Activated CD8-positive, alpha-beta memory T cell treated with anti-CD3 and anti-CD28 coated beads, Interleukin-2, amount 10 ng/mL, durations not matched to agents 7 days and 5 days (primary cell): ENCODE measurements at regions not wholly inside any gene's neighbourhood (a gene's known extent, or its start where the extent isn't known, plus 50 kb on each side); places are given as distances from the start of the nearest gene placed in this dataset.
A peak's percentile ranks its signal among the peaks of the same experiment; 100 is the strongest.
"Not testable (repeated sequence)": the region's sequence is repeated elsewhere in the genome, so short reads cannot be mapped to it uniquely, and the experiment has no call there.

Experiments
- ATAC-seq: fragments of 150-1000 bp; cut with Tn5 transposase; one replicate; pipeline ENCODE4 v1.10.0; 2021; ENCODE audit warnings: moderate library complexity
- CTCF ChIA-PET: fragments of 350-600 bp; sonication (Branson Sonifier 250); formaldehyde crosslinking; loops from one replicate; lab custom pipeline; 2021; ENCODE audit warnings: antibody characterized with exemption; lab: Charles Lee
- DNase-seq: peaks from one replicate; pipeline ENCODE4 v3.0.0-alpha.2; 2020
- H3K27ac Mint-ChIP-seq: one replicate; pipeline ENCODE4 v1.8.0; 2021; ENCODE audit warnings: mild to moderate bottlenecking, mixed read lengths
- H3K27me3 Mint-ChIP-seq: one replicate; pipeline ENCODE4 v1.8.0; 2021; ENCODE audit warnings: mixed read lengths
- H3K36me3 Mint-ChIP-seq: one replicate; pipeline ENCODE4 v1.8.0; 2021; ENCODE audit warnings: mild to moderate bottlenecking, mixed read lengths
- H3K4me1 Mint-ChIP-seq: one replicate; pipeline ENCODE4 v1.8.0; 2021; ENCODE audit warnings: mixed read lengths
- H3K4me3 Mint-ChIP-seq: one replicate; pipeline ENCODE4 v1.8.0; 2021; ENCODE audit warnings: mild to moderate bottlenecking, moderate library complexity, mixed read lengths
- H3K9me3 Mint-ChIP-seq: one replicate; pipeline ENCODE4 v1.8.0; 2022; ENCODE audit warnings: low read depth, mixed read lengths

DNA sequence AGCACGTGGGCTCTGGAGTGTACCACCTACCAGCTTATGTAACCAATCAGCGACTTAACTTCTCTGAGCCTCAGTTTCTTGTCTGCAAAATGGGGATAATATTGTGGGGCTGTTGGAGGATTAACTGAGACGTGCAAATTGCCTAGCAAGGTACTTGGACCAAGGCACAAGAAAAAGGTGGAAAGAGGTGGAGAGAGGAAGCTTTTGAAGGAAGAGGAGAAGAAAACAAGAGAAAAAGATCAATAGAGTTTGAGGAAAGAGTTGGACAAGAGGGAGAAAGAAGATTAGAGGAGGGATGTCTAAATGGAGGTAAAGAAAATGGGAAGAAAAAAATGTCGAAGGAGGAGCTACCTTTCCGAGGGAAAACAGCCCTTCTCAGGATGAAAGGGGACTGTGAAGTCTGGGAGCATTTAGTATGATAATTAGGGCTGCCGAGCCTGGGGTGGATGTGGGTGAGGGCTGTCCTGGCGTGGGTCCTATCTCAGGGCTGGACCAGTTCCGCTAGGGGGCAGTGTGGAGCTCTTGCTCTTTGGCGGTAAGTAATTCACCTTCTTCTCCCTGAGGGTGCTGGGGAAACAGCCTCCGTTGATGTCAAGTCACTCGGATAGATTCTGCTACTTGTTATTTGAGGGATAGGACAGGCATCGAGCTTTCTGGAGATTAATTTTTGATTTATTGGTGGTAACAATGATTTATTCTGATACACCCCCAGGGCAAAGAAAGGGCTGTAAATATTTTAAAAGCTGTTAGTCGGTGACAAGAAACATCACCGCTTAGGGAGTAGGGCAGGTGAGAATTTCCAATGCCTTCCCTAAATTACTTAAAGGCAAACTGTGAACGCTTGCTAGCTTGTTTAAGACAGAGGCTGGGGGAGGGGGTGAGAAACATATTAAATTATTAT lies 79.0 kb upstream of the NFASC start:
- Mint-ChIP-seq H3K9me3 (no peaks in the 10 kb centered on the region), H3K27me3 (peaks cover 42% of the 10 kb centered on the region), H3K36me3 (no peaks in the 10 kb centered on the region), H3K4me3 (no peak overlapping the region), H3K4me1 (no peaks in the 10 kb centered on the region), H3K27ac (no peak overlapping the region)
- peak; percentile 85 for DNase-seq
- ATAC-seq = peak; percentile 67
- CTCF ChIA-PET = interaction anchor here (0.6 to 8.1 kb wide), 31 partner anchors 11 to 696 kb away, joined by 3 to 123 read pairs (median 4); no protein-coding TSS in a partner anchor

DNA sequence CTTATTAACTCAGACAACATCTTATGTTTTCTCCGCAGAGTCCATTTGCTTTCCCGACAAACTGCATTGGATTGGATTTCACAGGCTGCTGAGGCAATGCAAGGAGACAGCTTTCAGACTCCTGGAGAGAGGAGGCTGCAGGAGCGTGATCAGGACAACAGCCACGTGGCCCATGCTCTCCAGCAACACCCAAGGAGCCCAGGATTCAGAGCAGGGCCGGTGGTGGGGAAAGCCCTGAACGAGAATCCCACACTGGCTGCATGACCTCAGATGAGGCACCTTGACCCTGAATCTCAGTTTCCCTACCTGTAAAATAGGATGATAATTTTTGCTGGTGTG lies 78.3 kb upstream of the NFASC start:
- DNase-seq = no peak
- Mint-ChIP-seq H3K9me3 (no peaks in the 10 kb centered on the region), H3K36me3 (no peaks in the 10 kb centered on the region), H3K4me1 (no peaks in the 10 kb centered on the region), H3K27me3 (peaks cover 38% of the 10 kb centered on the region), H3K27ac (no peak overlapping the region), H3K4me3 (no peak overlapping the region)
- CTCF ChIA-PET = interaction anchor here (0.6 to 8.1 kb wide), 29 partner anchors 11 to 697 kb away, joined by 3 to 123 read pairs (median 4); no protein-coding TSS in a partner anchor
- no peak for ATAC-seq

DNA sequence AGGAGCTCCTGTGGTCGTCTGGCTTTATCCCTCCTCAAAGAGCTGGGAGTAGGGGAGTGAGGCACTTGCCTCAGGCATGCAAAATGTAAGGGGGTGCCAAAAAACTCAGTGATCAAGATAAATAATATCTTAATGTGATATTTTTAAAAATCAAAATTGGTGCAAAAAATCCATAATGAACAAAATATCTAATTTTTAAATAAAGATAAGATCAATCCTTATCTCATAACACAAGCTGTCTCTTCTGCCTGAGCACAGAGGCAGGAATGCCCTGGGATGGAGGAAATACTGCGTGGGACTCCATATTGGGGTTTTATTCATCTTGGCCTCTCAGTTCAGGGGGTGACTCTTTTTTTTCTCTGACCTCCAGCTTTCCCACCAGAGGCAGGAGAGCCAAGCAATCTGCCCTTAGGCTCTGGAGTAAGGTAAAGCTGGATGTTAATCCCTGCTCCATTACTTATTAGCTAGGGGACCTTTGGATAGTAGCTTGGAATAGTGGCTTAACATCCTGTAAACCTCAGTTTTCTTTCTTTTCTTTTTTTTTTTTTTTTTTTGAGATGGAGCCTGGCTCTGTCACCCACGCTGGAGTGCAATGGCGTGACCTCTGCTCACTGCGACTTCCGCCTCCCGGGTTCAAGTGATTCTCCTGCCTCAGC lies 77.3 kb upstream of the NFASC start:
- no peaks in the 10 kb centered on the region for H3K36me3 Mint-ChIP-seq
- H3K27me3 Mint-ChIP-seq = peaks cover 30% of the 10 kb centered on the region
- CTCF ChIA-PET = interaction anchor here (0.6 to 8.1 kb wide), 9 partner anchors 9 to 248 kb away, joined by 3 to 123 read pairs (median 6); no protein-coding TSS in a partner anchor
- ATAC-seq (no peak), DNase-seq (no peak)
- H3K9me3 Mint-ChIP-seq = no peaks in the 10 kb centered on the region
- H3K4me1 Mint-ChIP-seq = no peaks in the 10 kb centered on the region
- no peak overlapping the region for H3K27ac Mint-ChIP-seq
- H3K4me3 Mint-ChIP-seq = no peak overlapping the region

DNA sequence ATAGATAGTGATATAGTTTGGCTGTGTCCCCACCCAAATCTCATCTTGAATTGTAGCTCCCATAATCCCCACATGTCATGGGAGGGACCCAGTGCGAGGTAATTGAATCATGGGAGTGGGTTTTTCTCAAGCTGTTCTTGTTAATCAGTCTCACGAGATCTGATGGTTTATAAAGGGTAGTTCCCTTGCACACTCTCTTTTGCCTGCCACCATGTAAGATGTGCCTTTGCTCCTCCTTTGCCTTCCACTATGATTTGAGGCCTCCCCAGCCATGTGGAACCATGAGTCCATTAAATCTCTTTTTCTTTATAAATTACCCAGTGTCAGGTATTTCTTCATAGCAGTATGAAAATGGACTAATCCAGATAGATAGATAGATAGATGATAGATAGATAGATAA lies 73.8 kb upstream of the NFASC start:
- not testable (repeated sequence) for H3K9me3 Mint-ChIP-seq, H3K4me1 Mint-ChIP-seq, H3K36me3 Mint-ChIP-seq, H3K27me3 Mint-ChIP-seq, H3K4me3 Mint-ChIP-seq, ATAC-seq, H3K27ac Mint-ChIP-seq, DNase-seq
- CTCF ChIA-PET = interaction anchor here (1.3 to 8.1 kb wide), 2 partner anchors 11 to 33 kb away, joined by 3 to 123 read pairs; no protein-coding TSS in a partner anchor

DNA sequence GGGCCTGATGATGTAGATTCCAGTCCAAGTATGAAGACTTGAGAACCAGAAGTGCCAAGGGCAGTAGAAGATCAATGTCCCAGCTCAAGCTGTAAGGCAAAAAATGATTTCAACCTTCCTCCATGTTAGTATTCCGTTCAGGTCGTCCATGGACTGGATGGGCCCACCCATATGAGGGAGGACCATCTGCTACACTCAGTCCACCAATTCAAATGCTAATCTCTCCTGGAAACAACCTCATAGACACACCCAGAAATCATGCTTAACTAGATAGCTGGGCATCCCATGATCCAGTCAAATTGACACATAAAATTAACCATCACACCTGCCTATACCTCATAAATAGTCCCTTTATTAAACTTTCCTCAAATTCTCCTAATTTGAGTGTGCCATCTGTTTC lies 73.3 kb upstream of the NFASC start:
- Mint-ChIP-seq H3K4me3 (no peak overlapping the region), H3K27me3 (peaks cover 8% of the 10 kb centered on the region), H3K4me1 (peaks cover 1% of the 10 kb centered on the region), H3K9me3 (no peaks in the 10 kb centered on the region), H3K27ac (no peak overlapping the region), H3K36me3 (no peaks in the 10 kb centered on the region)
- DNase-seq (no peak), ATAC-seq (no peak)
- CTCF ChIA-PET = interaction anchor here (1.3 to 8.1 kb wide), 3 partner anchors 11 to 232 kb away, joined by 3 to 123 read pairs (median 6); no protein-coding TSS in a partner anchor

DNA sequence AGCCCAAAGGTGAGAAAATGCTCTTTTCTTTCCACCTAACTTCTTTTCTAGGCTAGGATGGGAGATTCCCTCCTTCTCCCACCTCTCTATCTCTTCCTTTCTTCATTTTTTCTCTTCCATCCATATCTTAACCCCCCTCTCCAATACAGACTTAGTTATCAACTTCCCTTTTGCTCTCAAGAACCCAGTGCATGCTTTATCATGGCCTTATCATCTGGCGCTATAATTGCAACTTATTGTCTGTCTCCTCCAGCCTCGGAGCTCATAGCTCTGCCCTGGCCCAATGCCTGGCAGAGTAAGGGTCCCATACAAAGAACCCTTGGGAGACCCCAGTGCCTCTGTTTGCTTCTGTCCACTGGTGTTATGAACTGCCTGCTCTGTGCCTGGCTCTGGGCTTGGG lies 71.0 kb upstream of the NFASC start:
- H3K27me3 Mint-ChIP-seq = peaks cover 10% of the 10 kb centered on the region
- no peak for DNase-seq
- CTCF ChIA-PET = interaction anchor here (6.4 kb wide), 1 partner anchor 7 kb away, joined by 51 read pairs; no protein-coding TSS in a partner anchor

DNA sequence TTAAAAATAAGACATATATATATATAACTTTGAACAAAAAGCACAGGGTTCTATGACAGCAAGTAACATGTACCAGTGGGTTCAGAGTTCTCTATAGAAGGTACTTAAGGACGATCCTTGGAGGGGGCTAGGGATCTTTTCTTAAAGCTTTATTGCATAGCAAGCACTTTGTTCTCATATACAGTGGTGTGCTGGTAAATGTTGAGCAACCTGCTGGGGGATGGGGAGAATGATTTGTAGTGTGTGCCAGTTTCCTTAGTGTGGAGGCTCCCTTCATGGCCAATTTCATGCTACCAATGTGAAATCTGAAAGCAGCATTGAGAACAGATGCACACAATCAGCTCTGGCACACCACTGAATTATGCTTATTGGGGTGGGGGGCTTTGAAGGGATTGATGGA lies 69.5 kb upstream of the NFASC start:
- H3K36me3 Mint-ChIP-seq = no peaks in the 10 kb centered on the region
- ATAC-seq (no peak), DNase-seq (no peak)
- H3K27me3 Mint-ChIP-seq = peaks cover 7% of the 10 kb centered on the region
- CTCF ChIA-PET = interaction anchor here (1.6 to 6.4 kb wide), 4 partner anchors 9 to 243 kb away, joined by 3 to 51 read pairs (median 22); no protein-coding TSS in a partner anchor
- H3K9me3 Mint-ChIP-seq = no peaks in the 10 kb centered on the region
- H3K27ac Mint-ChIP-seq = no peak overlapping the region
- no peak overlapping the region for H3K4me3 Mint-ChIP-seq
- H3K4me1 Mint-ChIP-seq = peaks cover 10% of the 10 kb centered on the region

More for the DNA sequence above, 71.0 kb upstream of the NFASC start:
- no peak overlapping the region for H3K4me3 Mint-ChIP-seq
- H3K9me3 Mint-ChIP-seq = no peaks in the 10 kb centered on the region
- H3K27ac Mint-ChIP-seq = no peak overlapping the region
- no peaks in the 10 kb centered on the region for H3K36me3 Mint-ChIP-seq
- ATAC-seq = no peak
- H3K4me1 Mint-ChIP-seq = peaks cover 8% of the 10 kb centered on the region

DNA sequence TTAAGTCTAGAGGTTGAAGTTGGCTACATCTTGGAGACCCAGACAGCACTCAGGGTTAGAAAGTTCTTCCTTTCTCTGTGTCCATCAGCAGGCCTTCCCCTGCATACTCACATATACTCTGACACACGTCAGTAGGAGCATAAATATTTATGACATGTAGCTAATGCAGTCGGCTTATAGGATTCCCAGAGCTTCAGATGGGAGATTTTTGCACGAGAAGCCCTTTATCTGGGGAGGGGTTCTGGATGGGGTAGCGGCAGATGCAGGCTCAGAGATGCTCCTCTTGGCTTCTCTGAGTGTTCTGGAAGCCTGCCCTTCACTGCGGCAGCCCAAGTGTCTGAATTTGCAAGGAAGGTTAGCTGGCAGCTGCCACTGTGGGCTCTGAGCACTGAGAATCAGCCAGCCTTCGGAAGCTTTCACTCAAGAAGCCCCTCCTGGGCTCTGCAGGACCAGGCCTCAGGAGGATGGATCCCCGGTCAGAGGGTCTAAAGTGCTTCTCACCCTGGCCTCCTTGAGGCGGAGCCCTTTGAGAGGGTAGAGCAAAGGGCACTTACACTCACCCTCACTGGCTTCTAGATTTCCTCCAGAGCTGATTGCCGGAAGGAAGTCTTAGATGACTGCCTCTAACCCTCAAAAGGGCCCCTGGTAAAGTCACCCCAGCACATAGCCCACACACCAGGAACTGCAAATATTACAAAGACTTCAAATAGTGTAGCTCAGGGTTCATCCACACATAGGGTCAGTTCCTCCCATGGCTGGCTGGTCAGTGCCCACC lies 68.1 kb upstream of the NFASC start:
- Mint-ChIP-seq H3K4me3 (no peak overlapping the region), H3K27ac (no peak overlapping the region)

DNA sequence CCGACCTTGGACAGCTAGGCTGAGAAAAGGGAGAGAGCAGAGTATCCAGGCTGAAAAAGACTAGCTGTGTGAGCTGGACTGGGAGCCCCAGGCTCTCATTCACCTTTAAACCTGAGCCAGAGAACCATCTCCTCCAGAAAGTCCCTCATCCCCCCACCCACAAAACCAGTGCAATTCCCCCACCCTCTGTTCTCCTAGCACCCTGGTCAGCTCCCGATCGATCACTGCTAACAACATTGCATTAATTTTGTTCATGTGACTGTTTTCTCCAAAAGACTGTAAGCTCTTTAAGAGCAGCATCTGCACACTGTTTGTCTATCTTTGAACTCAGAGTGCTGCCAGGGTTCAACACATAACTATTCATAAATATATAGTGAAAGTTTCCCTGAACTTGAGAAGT lies 67.1 kb upstream of the NFASC start:
- Mint-ChIP-seq H3K4me1 (peaks cover 19% of the 10 kb centered on the region), H3K36me3 (no peaks in the 10 kb centered on the region), H3K27ac (no peak overlapping the region), H3K27me3 (peaks cover 7% of the 10 kb centered on the region), H3K9me3 (no peaks in the 10 kb centered on the region), H3K4me3 (no peak overlapping the region)
- DNase-seq = no peak
- CTCF ChIA-PET = interaction anchor here (1.1 to 6.4 kb wide), 4 partner anchors 11 to 372 kb away, joined by 4 to 51 read pairs (median 22); no protein-coding TSS in a partner anchor
- ATAC-seq = no peak

More for the DNA sequence above, 68.1 kb upstream of the NFASC start:
- Mint-ChIP-seq H3K9me3 (no peaks in the 10 kb centered on the region), H3K27me3 (peaks cover 7% of the 10 kb centered on the region), H3K36me3 (no peaks in the 10 kb centered on the region), H3K4me1 (peaks cover 19% of the 10 kb centered on the region)
- no peak for ATAC-seq
- DNase-seq = no peak
- CTCF ChIA-PET = interaction anchor here (0.6 to 6.4 kb wide), 5 partner anchors 10 to 371 kb away, joined by 3 to 51 read pairs (median 9); no protein-coding TSS in a partner anchor

DNA sequence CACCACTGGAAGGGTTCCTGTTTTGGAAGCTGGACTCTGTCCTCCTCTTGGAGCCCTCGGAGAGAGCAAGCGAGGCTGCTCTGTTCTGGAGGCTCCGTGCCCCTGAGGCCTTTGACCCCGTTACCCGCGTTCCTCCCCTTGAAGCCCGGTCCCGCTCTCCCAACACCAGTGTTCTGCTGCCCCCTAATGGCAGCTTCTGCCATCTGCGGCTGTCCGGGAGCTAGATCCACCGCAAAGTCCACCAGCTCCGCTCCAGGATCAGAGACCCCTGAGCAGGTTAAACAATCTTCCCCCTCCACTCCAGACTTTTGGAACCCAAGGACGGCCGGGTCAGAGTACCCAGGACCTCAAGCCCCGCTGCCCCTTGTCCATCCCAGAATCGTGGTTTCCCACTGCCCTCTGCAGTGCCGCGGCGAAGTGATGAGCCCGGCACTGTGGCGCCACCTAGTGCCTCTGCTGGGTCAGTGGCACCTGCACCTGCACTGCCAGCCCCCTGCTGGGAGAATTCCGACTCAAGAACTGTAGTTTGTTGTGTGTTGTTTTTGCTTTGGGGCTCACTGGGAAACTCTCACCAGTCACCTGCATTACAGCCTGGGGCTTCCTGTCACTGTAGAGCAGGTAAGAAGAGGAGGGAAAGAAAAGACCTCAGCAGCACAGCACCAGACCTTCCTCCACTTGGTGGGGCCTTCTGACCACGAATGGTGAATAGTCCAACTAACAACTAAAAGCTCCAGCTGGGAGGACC lies 63.5 kb upstream of the NFASC start:
- Mint-ChIP-seq H3K4me3 (peak overlapping the region; percentile 84), H3K4me1 (peaks cover 19% of the 10 kb centered on the region), H3K9me3 (no peaks in the 10 kb centered on the region), H3K36me3 (no peaks in the 10 kb centered on the region), H3K27ac (peak overlapping the region; percentile 79), H3K27me3 (peaks cover 6% of the 10 kb centered on the region)
- peak; percentile 91 for DNase-seq
- CTCF ChIA-PET = interaction anchor here (0.5 to 4.1 kb wide), 103 partner anchors 10 to 1756 kb away, joined by 3 to 123 read pairs (median 5); partner anchors contain the start of genes MDM4, NFASC and PIK3C2B
- ATAC-seq = peak; percentile 95

DNA sequence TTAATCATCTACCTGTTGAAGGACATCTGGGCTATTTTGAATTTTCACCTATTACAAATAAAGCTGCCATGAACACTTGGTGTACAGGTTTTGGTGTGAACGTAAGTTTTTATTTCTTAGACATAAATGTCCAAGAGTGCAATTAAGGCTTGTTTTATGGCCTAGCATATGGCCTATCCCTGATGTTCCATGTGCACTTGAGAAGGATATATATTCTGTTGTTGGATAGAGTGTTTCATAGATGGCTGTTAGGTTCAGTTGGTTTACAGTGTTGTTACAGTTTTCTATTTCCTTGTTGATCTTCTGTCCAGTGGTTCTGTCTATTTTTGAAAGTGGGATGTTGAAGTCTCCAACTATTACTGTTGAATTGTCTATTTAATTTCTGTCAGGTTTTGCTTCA lies 61.2 kb upstream of the NFASC start:
- H3K4me1 Mint-ChIP-seq = peaks cover 10% of the 10 kb centered on the region
- no peak overlapping the region for H3K4me3 Mint-ChIP-seq
- CTCF ChIA-PET = interaction anchor here (1.3 to 3.8 kb wide), 5 partner anchors 9 to 243 kb away, joined by 3 to 123 read pairs (median 35); no protein-coding TSS in a partner anchor
- no peak overlapping the region for H3K27ac Mint-ChIP-seq
- H3K27me3 Mint-ChIP-seq = peaks cover 16% of the 10 kb centered on the region
- no peak for DNase-seq
- no peak for ATAC-seq
- no peaks in the 10 kb centered on the region for H3K9me3 Mint-ChIP-seq
- no peaks in the 10 kb centered on the region for H3K36me3 Mint-ChIP-seq

DNA sequence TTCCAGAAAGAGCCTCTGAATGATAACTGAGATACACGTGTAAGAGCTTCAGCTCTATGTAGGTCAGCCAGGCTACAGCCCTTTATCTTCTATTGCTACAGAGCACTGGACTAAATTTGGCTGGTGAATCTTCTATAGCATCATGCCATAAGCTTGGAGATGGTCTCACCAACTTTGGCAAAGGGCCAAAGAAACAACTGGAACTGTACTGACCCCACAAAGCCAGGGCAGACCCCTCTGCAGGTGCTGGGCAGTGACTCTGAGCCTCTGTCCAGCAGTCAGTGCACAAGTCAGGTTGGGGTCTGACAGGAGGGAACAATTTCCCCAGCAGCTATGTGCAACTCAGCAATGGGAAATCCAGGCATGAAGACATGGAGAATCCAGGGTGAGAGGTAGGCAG lies 57.8 kb upstream of the NFASC start:
- CTCF ChIA-PET = interaction anchor here (1.1 to 2.1 kb wide), 5 partner anchors 8 to 249 kb away, joined by 3 to 6 read pairs (median 4); no protein-coding TSS in a partner anchor
- Mint-ChIP-seq H3K27ac (no peak overlapping the region), H3K27me3 (peaks cover 42% of the 10 kb centered on the region), H3K4me1 (no peaks in the 10 kb centered on the region), H3K4me3 (no peak overlapping the region), H3K9me3 (no peaks in the 10 kb centered on the region), H3K36me3 (no peaks in the 10 kb centered on the region)
- no peak for ATAC-seq
- no peak for DNase-seq
